NCI-H1436 treated with DMSO at 0.1 percent for 48 hours (cell line): ENCODE measurements at regions not wholly inside any gene's neighbourhood (a gene's known extent, or its start where the extent isn't known, plus 50 kb on each side); places are given as distances from the start of the nearest gene placed in this dataset.

Experiments
- DNase-seq: peaks from one replicate; lab custom pipeline; 2025; lab: John Stamatoyannopoulos, UW

DNA sequence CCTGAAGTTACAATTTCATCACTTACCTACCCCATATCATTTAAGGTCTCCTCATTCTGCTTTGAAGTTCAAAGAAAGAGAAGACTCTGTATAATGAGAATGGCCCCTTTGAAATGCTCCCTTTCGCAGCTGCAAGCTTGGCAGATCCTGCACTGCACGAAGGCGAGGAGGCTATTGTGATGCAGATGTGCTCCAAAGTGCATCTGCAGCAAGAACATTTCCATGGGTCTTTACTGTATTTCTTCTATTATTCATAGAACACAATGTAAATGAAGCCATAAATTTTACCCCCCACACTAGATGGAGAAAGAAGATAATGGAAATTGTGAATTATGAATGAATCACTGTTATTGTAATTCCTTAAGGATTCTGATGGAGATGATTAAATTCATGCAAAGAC lies 178.7 kb downstream of the CHD9NB start:
- DNase-seq = no peak

DNA sequence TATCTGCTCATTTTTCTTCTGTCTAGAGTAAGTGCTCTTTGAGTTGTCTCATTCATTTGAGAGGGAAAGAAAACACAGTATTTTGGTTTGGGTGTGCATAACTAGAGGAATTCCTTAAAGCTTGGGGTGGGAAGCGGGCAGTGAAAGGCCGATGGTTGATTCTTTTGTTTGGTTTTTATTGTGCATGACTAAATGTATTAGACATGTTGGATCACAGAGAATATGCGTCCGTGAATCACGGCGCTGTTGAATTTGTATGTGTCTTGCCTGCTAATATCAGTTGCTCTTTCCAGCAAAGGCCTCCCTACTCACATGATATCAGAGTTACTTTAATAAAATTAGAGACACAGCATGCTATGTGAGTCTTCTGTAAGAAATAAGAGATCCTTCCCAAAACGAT lies 180.0 kb downstream of the CHD9NB start:
- no peak for DNase-seq

DNA sequence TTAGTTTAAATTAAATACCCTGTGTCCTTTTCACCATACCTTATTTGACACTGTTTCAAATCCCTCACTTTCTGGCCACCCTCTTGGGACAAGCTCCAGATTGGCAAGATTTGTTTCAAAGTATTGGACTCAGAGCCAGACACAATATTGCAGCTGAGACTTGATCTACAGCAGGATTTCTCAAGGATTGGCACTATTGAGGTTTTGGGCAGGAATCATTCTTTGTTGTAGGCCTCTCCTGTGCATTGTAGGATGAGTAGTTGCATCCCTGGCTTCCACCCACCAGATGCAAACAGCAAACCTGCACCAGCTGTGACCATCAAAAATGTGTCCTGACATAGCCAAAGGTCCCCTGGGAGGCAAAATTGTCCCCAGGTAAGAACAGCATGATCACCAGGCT lies 181.2 kb downstream of the CHD9NB start:
- DNase-seq = no peak

DNA sequence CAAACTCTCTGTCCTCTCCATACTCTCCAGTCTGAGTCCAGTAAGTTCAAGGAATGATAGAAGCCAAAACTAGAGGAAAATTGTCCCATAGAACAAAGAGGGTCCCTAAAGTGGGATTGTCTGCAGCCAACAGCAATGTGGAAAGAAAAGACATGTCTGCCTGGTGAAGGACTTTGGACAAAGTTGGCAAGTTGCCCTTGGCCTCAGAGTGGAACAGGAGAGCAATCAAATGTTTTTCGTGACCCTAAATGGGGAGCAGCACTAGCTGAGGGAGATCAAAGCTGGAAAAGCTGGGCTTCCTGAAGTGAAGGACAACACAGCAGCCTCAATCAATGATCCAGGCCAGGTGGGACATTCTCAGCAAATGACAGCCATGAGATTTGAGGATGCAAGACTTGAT lies 183.5 kb downstream of the CHD9NB start:
- no peak for DNase-seq

DNA sequence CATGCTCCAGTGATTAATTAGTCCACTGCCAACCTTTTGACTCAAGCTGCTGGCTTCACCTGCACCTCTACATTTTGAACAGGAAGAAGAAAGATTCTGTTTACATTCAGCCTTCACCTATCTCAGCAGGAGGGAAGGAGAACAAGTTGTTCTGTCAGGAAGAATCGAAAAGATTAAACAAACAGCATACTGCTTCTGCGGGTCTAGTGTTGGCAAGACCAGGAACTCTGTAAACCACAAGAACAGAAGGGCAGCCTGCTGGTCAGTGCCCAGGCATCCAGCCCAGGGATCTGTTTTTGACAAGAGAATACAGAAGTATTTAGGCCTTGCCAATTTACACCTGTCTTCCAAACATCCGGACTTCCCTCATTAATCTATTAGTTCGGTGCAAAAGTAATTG lies 189.7 kb downstream of the CHD9NB start:
- no peak for DNase-seq

DNA sequence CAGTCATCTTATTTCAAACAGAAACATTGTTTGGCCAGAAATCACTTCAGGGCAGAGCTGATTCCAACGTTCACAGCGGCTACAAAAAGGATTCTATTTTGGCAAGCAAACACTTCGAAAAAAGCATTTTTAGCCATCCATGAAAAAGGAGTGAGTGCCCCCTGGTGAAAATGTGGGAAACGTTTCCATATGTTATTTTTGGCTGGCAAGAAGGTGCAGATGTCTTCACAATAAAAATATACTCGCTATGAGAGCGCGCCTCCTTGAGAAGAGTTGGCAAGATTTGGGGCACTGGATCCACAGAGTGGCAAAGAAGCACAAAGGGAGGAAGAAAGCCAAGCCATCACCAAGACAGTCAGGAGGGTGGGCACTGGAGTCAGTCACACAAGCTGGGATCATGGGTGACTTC lies 191.1 kb downstream of the CHD9NB start:
- no peak for DNase-seq

DNA sequence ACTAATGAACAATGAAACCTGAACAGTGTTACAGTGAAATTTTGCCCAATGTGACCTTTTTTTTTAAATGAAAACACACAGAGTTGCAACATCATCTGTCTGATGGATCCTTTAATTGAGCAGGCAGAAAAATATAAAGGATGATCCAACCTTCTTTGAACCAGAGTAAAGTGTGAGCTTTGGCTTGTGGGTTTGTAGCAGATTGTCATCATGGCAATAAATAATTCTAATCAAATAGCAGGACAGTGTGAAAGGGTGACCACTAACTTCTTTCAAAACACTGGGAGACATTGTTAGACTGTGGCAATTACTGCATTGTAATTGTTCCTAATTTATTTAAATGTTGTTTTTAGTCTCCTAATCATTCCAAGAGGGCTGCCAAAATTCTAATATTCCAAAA lies 197.2 kb downstream of the CHD9NB start:
- DNase-seq = no peak

DNA sequence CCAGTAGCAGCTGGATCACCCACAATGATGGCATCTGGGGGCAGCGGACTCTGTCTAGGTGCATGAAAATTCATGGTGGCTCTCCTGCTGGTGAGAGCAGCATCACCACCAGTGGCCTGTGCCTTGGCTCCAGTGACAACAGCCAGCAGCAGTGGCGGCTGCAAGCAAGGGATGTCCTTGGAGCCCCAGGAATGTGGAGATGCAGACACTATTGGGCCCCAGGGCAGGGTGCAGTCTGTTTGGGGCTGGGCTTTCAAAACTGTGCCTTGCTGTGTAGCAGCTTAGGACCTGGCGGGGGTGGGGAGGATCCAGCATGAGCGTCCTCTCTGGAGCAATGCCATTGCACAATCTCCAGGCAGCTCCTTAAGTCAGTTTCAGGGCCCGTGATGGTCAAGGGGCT lies 199.7 kb downstream of the CHD9NB start:
- no peak for DNase-seq

DNA sequence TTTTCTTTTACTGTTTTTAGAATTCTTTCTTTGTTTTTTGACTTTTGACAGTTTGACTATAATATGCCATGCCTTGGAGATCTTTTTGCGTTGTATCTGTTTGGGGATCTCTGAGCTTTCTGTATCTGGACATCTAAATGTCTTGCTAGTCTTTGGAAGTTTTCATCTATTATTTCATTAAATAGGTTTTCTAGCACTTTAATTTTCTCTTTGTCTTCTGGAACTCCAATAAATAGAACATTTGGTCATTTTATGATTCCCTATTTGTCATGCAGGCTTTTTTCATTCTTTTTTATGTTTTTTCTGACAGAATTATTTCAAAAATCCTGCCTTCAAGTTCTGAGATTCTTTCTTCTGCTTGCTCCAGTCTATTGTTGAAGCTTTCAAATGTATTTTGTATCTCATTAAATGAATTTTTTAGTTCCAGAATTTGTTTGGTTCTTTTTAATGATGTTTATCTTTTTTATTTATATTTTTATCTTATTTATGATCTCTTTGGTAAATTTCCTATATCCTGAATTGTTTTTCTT lies 201.4 kb downstream of the CHD9NB start:
- DNase-seq = no peak

DNA sequence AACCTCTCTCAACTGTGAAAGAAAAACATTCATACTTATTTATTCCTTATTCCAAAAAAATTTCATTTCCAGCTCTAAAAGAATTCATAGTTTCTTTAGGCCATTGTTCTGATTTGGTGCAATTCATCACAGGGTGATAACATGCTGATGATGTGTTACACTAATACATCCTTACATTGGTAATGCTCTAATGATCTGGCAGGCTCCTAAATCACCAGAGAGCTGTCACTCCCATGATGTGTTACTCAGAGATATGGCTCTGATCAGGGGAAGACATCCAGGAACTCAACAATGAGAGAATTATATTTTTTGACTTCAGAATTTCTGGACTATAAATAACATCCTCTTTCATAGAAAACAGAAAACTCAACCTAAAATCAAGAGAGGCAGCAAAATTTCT lies 209.3 kb downstream of the CHD9NB start:
- no peak for DNase-seq

DNA sequence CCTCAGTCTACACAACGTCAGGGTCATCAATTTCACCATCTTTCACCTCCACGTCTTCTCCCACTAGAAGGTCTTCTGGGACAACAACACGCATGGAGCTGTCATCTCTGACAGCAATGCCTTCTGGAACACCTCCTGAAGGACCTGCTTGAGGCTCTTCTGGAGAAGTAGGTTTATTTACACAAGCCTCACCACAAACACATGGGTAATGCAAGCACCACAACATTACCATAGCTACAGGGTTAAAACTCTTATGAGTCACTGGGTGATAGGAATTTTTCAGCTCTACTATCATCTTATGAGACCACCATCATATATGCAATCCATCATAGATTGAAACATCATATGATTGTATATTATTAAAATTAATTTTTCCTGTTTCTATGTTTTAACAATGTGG lies 215.4 kb downstream of the CHD9NB start:
- DNase-seq = no peak

DNA sequence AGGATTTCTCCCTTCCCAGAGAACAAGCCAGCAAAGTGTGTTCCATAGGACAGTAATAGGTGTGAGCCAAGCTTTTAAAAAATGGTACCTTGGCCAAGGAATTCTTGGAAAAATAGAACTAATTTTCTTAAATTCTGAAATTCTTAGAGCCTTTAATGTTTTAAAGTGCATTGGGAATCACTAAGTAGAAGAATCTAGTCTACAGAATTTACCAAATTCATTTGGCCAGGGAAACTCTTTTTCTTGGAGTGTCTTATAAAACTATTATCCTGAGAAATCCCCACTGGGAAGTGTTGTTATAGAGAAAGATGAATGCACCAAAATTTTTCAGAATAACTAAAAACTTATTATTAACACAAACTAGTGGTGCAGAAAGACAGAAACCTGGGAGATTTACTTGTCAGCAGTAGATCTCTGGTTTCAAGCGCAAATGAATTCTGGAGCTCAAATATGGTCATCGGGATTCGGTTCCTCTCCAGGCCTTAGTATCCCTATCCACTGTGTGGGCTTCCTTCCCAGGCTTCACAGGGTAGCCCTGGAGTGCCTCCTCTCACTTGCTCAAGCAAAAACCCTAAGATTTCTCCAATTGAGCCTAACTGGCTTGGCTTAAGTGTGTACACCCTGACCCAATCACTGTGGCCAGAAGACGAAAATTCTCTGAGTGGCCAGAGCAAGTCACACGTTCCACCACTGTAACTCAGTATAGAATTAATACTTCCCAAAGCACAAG lies 217.8 kb downstream of the CHD9NB start:
- no peak for DNase-seq

DNA sequence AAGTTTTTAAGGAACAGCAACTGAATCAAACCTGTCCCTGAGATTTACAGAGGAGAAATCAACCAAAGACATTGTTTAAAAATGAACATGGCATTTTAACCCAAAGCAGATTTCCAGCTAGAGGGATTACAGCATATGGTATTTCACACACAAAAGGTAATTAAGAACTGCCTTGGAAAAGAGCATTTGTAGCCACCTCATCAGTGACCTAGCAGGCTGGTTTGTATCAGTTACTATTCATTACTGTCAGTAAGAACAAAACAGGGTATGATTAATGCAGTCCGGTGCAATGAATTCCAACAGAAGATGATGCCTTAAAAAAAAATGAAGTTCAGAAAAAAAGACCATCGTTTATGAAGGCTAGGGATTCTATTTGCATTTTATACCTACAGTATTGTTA lies 219.9 kb downstream of the CHD9NB start:
- DNase-seq = no peak

DNA sequence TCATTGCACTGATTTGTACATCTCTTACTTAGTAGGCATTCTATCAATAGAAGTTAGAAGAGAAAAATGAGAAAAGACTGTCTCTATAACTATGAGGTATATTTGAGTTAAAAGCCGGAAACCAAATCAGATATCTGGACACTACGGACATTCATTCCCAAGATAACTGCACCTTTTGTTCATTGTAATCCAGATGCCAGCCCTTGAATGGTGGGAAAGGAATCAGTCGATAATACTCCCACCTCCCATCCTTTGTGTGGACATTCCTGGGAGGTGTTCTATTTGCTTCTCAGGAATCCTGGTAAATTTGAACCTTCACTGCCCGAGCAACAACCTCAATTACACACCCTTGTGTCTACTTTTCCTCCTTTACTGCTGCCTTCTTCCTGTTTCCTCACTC lies 225.2 kb downstream of the CHD9NB start:
- DNase-seq = no peak

DNA sequence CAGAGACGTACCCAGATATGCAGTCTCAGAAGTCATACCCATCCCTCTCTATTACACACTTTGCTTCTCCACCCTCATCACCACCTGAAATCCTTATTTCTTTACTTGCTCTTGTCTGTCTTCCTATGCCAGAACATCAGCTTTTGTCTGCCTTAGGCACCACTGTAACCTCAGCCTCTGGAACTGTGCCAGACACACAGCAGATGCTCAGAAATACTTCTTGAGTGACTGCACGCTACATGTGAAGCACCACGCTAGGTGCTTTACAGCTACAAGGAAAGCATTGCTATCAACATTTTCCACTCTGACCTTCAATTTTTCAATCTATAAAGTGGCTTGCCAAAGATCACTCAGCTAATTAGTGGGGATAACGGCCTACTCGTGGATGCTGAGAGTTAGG lies 226.8 kb downstream of the CHD9NB start:
- DNase-seq = no peak

DNA sequence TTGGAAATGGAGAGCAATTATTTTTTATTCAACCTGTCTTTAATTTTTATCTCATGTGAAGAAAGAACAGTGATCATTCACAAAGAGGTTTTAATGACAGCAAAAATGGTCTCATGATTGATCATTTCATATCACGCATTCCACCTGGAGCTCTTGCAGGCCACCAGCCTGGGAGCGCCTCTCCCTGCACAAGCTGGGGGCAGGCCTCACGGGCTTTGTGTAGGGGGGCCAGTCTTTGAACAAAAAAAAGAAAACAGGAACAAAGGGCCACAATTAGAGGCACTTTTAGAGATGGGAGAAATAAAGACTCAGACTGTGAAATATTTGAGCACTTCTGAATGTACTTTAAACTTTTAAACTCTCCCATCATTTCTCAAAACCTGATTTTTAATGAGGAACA lies 232.9 kb downstream of the CHD9NB start:
- no peak for DNase-seq

DNA sequence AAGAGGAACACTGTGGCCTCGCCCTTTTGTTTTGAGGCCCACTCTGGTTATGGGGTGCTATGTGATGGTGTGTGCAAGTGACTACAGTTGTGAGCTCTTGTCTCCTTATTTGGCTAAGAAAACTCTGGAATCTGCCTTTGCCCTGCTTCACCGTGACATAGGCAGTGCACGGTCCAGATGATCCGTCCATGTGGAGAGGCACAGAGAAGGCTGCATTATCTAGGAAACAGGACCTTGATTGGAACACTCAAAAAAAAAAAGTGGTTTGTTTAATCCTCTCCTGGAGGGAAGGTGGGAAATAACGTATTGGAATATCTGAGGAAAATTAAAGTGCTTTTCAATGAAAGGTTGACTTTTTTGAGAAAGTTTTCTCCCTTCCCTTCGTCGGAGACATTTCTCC lies 233.3 kb downstream of the CHD9NB start:
- DNase-seq = no peak

DNA sequence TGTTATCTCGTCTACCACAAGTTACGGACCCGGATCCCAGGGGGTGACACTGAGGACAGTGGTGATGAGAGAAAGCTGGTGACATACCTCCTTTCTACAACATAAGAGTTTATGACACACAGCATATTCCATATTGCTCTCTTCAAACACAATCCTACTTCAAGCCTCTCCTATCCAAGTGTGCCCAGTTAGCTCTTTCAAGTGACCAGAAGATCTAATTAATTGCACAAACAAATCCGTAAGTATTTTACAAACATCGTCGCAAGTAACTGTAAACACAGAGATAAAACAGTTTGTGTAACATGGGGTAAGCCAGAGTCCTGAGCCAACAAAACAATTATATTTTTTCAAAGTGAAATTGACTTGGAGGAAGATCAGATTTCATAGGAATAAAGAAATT lies 235.0 kb downstream of the CHD9NB start:
- DNase-seq = no peak

DNA sequence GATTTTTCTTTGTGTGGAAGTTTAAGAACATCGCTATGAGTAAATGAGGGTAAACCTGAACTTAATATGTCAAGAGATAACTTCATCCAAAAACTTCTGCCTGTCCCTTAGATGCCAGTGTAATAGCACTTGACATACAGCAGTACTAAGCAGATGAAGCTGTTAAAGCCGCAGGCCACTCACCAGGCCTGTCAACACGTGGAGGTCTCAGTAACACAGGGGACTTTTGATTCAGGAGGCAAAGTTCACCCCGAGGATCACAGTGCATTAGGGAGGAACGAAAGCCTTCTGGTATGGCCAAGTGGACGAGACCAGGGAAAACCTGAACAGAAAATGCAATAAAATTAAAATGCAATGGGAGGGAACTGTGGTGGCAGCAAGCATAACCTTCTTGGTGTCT lies 235.7 kb downstream of the CHD9NB start:
- DNase-seq = no peak

DNA sequence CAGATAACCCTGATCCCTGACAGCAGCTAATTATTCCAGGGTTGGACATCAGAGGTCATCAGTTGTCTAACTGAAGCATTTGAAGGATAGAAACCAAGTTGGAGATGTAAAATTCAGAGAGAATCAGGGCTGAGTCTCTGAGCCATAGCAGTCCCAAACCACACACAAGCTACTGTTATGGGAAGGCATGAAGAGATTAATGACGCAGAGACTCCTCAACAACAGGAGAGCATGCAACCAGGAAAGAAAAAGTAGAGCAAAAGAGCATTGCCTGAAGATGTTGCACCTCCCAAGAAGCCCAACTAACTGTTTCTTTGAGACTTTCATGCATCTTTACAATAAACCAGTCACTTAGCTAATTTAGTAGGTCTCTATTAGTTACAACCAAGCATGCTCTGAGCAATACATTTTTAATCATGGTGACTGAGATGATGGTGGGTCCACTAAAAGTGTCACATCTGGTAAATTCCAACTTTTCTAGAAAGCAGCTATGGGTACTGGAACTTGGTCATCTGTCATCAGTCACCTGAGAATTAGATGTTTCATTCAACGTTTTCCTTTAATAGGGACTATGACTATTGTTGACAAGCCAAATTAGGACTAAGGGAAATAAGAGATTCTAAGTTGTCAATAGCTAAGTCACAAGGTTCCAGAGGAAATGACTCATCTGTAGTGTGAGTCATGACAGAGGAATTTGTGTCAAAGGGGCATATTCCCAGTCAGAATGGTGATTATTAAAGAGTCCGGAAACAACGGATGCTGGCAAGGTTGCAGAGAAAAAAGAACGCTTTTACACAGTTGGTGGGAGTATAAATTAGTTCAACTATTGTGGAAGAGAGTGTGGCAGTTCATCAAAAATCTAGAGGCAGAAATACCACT lies 239.8 kb downstream of the CHD9NB start:
- DNase-seq = no peak

DNA sequence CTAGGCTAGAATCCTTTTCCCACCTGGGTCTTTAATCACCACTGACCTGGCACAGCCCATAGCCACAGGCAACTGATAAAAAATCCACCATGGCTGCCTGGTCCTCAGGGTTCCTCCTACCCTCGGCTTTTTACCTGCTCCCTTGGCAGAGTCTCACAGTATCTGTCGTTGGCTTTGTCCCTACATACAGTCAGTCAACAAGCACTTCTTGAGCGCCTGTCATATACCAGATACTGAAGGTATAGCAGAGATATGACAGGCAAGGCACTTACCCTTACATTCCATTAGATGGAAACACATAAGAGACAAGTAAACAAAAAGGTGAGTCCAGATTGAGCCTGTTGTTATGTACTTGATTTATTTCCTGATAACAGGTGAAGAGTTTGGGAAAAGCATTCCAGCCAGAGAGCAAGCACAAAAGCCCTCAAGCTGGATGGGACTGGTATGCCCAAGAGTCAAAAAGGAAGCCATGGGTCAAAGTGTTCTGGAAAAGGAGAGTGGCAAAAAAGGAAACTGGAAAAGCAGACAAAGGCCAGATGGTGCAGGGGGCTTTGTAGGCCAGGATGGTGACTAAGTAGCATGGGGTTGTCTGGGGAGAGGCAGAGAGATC lies 247.0 kb downstream of the CHD9NB start:
- no peak for DNase-seq

DNA sequence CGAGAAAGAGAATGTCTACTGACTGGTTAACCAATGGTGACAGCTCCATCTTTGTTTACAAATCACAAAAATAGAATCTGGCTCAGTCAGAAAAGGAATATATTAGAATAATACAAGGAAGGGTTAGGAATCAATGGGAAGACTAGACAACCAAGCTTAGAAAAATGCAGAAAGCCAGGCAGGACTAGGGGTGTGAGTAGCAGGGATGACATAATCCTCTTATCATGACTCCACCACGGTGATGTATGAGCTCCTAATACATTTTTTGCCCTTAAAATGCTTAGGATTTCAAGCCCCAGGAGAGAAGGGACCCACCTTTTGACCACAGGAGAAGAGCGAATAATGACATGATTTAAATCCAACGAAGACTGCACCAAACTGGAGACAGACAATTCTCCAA lies 252.3 kb downstream of the CHD9NB start:
- DNase-seq = no peak

DNA sequence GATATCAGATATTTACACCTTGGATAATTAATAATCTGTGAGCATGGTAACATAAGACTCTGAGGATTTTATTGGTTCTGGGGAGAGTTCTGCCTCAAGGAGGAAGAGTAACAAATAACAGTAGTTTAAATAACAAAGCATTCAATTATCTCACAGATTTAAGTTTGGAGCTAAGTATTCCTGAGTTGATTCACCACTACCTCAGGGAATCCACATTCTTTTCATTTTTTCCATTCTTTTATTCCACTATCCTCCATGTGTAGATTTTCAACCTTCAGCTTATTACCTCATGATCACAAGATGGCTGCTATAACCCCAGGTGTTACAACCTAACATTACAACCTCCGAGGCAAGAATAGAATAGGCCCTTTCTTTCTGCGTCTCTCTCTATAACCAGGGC lies 252.2 kb upstream of the TOX3 start:
- DNase-seq = no peak
